B cell (primary cell): ENCODE measurements at regions not wholly inside any gene's neighbourhood (a gene's known extent, or its start where the extent isn't known, plus 50 kb on each side); places are given as distances from the start of the nearest gene placed in this dataset.

Experiments
- ATAC-seq: fragments of 200-7000 bp; cut with Tn5 transposase; one replicate; pipeline ENCODE4 v1.10.0; 2021; ENCODE audit warnings: low read depth, mild to moderate bottlenecking, moderate number of reproducible peaks, moderate library complexity
- CTCF ChIA-PET: fragments of 350-600 bp; sonication (Branson Sonifier 250); formaldehyde crosslinking; loops from one replicate; lab custom pipeline; 2021; ENCODE audit warnings: antibody characterized with exemption, inconsistent platforms; lab: Charles Lee
- POLR2A ChIA-PET: fragments of 350-600 bp; sonication (Branson Sonifier 250); formaldehyde crosslinking; loops from one replicate; lab custom pipeline; 2021; ENCODE audit warnings: antibody characterized with exemption; lab: Charles Lee
- DNase-seq: peaks from one replicate; pipeline ENCODE4 v3.0.0; 2013
- H2AFZ ChIP-seq: 2 replicates; pipeline ENCODE4 v1.6.1; 2012; ENCODE audit warnings: mild to moderate bottlenecking, low read depth, low read length; ENCODE audit not compliant: insufficient read depth, poor library complexity, severe bottlenecking
- H3K27ac ChIP-seq, 2 donors: 1 replicate in 1 of 2; 2 replicates in 1 of 2; pipeline ENCODE4 v1.5.1; 2012 to 2013; ENCODE audit warnings: low read length in 2 of 2, mild to moderate bottlenecking in 2 of 2, moderate library complexity in 1 of 2
- H3K27me3 ChIP-seq, 4 experiments: fragments of 200-600 bp in 1 of 4; sonication (generic) in 1 of 4; replicated peaks in 1 of 4; 1 replicate in 2 of 4; 2 replicates in 2 of 4; pipeline versions ENCODE4 v1.6.1 to v1.7.0; 2013 to 2016; ENCODE audit warnings: low read length in 3 of 4, mild to moderate bottlenecking in 2 of 4, mixed read lengths in 1 of 4, moderate library complexity in 1 of 4; ENCODE audit not compliant: insufficient read depth in 4 of 4, control insufficient read depth in 3 of 4; ENCODE audit errors: control extremely low read depth in 1 of 4
- H3K36me3 ChIP-seq, 2 experiments: replicated peaks in 1 of 2; 1 replicate in 1 of 2; 2 replicates in 1 of 2; pipeline versions ENCODE4 v1.6.1 to v1.7.1; 2013; ENCODE audit warnings: low read length in 1 of 2; ENCODE audit not compliant: insufficient read depth in 2 of 2, control insufficient read depth in 1 of 2; ENCODE audit errors: control extremely low read depth in 1 of 2, extremely low read depth in 1 of 2
- H3K4me1 ChIP-seq, 2 donors: fragments of 200-600 bp in 1 of 2; sonication (generic) in 1 of 2; 1 replicate in 1 of 2; 2 replicates in 1 of 2; pipeline versions ENCODE4 v1.5.1 to v1.6.1; 2013 to 2017; ENCODE audit warnings: low read length in 2 of 2; ENCODE audit not compliant: control insufficient read depth in 2 of 2, insufficient read depth in 2 of 2
- H3K4me2 ChIP-seq: replicated peaks from 2 replicates; pipeline ENCODE3; 2012; ENCODE audit warnings: mild to moderate bottlenecking, low read depth, low read length; ENCODE audit not compliant: poor library complexity, severe bottlenecking
- H3K4me3 ChIP-seq, 5 experiments: fragments of 200-600 bp in 1 of 5; sonication (generic) in 1 of 5; 1 replicate in 3 of 5; 2 replicates in 2 of 5; pipeline versions ENCODE4 v1.5.1 to v1.7.0; 2011 to 2016; ENCODE audit warnings: low read length in 4 of 5, mild to moderate bottlenecking in 4 of 5, low read depth in 2 of 5, control low read depth in 1 of 5, moderate library complexity in 1 of 5; ENCODE audit not compliant: insufficient read depth in 1 of 5; ENCODE audit errors: control extremely low read depth in 1 of 5, extremely low read depth in 1 of 5
- H3K79me2 ChIP-seq: fragments of 200-600 bp; sonication (generic); one replicate; pipeline ENCODE4 v1.6.0; 2016; ENCODE audit warnings: low read length; ENCODE audit not compliant: control insufficient read depth, insufficient read depth
- H3K9ac ChIP-seq: fragments of 200-600 bp; sonication (generic); 2 replicates; pipeline ENCODE4 v1.6.1; 2017; ENCODE audit warnings: mild to moderate bottlenecking, low read length, moderate library complexity
- H3K9me3 ChIP-seq, 3 donors: one replicate each; pipeline versions ENCODE4 v1.6.1 to v1.7.1; 2013; ENCODE audit warnings: low read length in 2 of 3; ENCODE audit not compliant: control insufficient read depth in 2 of 3, insufficient read depth in 1 of 3; ENCODE audit errors: control extremely low read depth in 1 of 3
- H4K20me1 ChIP-seq: 2 replicates; pipeline ENCODE4 v1.6.0; 2012; ENCODE audit warnings: mild to moderate bottlenecking, low read length; ENCODE audit not compliant: insufficient read depth, control insufficient read depth, poor library complexity, severe bottlenecking
- H3K27ac Mint-ChIP-seq: one replicate; pipeline ENCODE4 v1.8.0; 2021; ENCODE audit warnings: mixed read lengths
- H3K27me3 Mint-ChIP-seq: one replicate; pipeline ENCODE4 v1.8.0; 2021; ENCODE audit warnings: mixed read lengths
- H3K4me1 Mint-ChIP-seq: one replicate; pipeline ENCODE4 v1.8.0; 2021; ENCODE audit warnings: mixed read lengths
- H3K4me3 Mint-ChIP-seq: one replicate; pipeline ENCODE4 v1.8.0; 2021; ENCODE audit warnings: mixed read lengths
- H3K9me3 Mint-ChIP-seq: one replicate; pipeline ENCODE4 v1.8.0; 2022; ENCODE audit warnings: mixed read lengths; ENCODE audit not compliant: insufficient read depth
- EZH2 ChIP-seq: IDR thresholded peaks from 2 replicates; pipeline ENCODE4 v1.6.1; 2012; ENCODE audit warnings: borderline replicate concordance, low read depth, mild to moderate bottlenecking, moderate library complexity, low read length; ENCODE audit not compliant: insufficient read depth, poor library complexity, severe bottlenecking
- WGBS: methylation state at CpG from one replicate; pipeline ENCODE4 v1.1.5; 2013; ENCODE audit warnings: missing lambda C conversion rate; ENCODE audit not compliant: insufficient coverage; 5-methylcytosine and 5-hydroxymethylcytosine counted together
- intact Hi-C: fragments of 100-400 bp; cut with micrococcal nuclease; formaldehyde crosslinking; loops from one replicate; pipeline ENCODE4 v1.10.0; 2022
- TF ChIP-seq, protein P1 (sequence below): fragments of 200-600 bp; IDR thresholded peaks from one replicate; pipeline ENCODE4 v1.8.0; 2022; ENCODE audit warnings: antibody characterized with exemption, mild to moderate bottlenecking

DNA sequence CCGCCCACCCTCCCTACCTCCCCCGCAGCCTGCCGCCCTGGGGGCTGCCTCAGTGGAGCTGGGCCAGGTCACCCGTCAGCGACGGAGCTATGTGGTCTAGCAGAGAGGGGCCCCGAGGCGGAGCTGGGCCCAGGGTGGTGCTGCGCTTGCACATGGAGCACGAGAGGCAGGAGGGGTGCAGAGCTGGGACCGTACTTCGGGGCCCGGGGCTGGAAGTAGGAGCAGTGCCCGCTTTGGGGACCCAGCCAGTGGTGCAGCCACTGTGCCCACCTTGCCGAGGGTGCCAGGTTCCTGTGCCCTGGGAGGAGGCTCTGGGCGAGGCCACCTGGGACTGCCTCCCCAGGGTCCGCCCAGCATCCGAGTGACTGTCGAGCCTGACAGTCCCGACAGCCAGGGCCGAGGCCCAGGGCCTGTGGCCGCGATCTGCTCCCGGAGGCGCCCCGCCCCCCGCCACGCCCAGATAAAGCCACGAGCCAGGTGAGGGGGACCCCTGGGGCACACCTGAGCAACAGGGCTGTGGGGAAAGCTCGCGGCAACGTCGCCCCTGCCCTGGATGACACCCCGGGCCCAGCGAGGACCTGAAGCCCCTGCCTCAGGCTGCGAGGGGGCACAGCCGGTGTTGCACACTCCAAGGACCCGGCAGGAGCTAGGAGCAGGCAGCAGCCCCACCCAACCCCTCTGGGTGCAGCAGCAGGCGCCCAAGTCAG lies 117.5 kb downstream of the DNAAF6 start:
- no peaks in the 10 kb centered on the region for H3K4me1 Mint-ChIP-seq
- 31% methylated on average over 32 of the region's 39 CpGs for WGBS
- H3K9me3 Mint-ChIP-seq = no peaks in the 10 kb centered on the region
- DNase-seq = no peak
- Histone ChIP-seq H3K27ac (no peak overlapping the region), H4K20me1 (no peaks in the 10 kb centered on the region), H3K4me2 (no peak overlapping the region), H3K9ac (no peak overlapping the region), H3K79me2 (no peaks in the 10 kb centered on the region), H2AFZ (no peak overlapping the region), H3K4me1 (no peaks in the 10 kb centered on the region), H3K36me3 (no peaks in the 10 kb centered on the region), H3K4me3 (no peak overlapping the region), H3K9me3 (no peaks in the 10 kb centered on the region), H3K27me3 (no peaks in the 10 kb centered on the region)
- no peak for ATAC-seq
- H3K27ac Mint-ChIP-seq = no peak overlapping the region
- intact Hi-C loops = no loop called here
- no peak overlapping the region for H3K4me3 Mint-ChIP-seq
- no peak for TF ChIP-seq EZH2
- TF ChIP-seq, protein P1, sequence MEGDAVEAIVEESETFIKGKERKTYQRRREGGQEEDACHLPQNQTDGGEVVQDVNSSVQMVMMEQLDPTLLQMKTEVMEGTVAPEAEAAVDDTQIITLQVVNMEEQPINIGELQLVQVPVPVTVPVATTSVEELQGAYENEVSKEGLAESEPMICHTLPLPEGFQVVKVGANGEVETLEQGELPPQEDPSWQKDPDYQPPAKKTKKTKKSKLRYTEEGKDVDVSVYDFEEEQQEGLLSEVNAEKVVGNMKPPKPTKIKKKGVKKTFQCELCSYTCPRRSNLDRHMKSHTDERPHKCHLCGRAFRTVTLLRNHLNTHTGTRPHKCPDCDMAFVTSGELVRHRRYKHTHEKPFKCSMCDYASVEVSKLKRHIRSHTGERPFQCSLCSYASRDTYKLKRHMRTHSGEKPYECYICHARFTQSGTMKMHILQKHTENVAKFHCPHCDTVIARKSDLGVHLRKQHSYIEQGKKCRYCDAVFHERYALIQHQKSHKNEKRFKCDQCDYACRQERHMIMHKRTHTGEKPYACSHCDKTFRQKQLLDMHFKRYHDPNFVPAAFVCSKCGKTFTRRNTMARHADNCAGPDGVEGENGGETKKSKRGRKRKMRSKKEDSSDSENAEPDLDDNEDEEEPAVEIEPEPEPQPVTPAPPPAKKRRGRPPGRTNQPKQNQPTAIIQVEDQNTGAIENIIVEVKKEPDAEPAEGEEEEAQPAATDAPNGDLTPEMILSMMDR = no peak
- ChIA-PET CTCF (no interaction called here), POLR2A (no interaction called here)
- no peaks in the 10 kb centered on the region for H3K27me3 Mint-ChIP-seq

DNA sequence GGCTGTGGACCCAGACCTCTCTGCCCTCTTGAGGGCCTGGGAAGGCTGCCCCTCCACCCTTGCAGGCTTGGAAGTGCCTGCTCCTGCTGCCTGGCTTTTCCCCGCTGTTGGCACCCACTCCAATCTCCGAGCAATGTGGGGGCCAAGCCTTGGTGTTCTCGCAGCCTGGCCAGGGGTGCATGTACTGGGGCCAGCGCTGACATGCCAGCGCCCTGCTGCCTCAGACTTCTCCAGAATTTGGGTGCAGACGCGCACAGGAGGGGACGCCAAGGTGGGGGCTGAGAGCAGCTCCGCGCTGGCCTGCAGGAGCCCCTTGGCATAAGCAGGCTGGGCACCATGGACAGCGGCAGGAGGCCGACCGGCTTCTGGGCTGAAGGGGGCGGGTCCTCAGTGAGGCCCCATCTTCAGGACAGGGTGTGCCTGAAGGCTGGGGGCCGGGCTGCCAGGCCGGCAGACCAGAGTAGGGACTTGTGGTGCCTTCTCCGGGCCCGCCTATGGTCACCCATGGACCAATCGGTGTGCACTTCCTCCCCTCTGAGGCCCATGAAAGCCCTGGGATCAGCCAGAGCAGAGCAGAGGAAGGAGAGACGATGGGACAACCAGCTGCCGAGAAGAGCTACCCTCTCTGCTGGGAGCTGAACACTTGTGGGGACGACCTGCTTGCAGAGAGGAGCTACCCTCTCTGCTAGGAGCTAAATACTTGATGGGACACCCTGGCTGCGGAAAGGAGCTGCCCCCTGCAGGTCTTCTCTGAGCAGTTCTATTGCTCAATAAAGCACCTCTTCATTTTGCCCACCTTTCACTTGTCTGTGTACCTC lies 118.3 kb downstream of the DNAAF6 start:
- no peaks in the 10 kb centered on the region for H3K79me2 ChIP-seq
- no peak overlapping the region for H3K27ac ChIP-seq
- no peak for ATAC-seq
- Mint-ChIP-seq H3K27ac (no peak overlapping the region), H3K27me3 (no peaks in the 10 kb centered on the region), H3K9me3 (no peaks in the 10 kb centered on the region), H3K4me3 (no peak overlapping the region), H3K4me1 (no peaks in the 10 kb centered on the region)
- WGBS = 12% methylated on average over 18 of the region's 23 CpGs
- H3K4me1 ChIP-seq = no peaks in the 10 kb centered on the region
- no peaks in the 10 kb centered on the region for H3K36me3 ChIP-seq
- H3K4me2 ChIP-seq = no peak overlapping the region
- no peaks in the 10 kb centered on the region for H3K27me3 ChIP-seq
- no peak overlapping the region for H3K4me3 ChIP-seq
- intact Hi-C loops = no loop called here
- ChIA-PET CTCF (no interaction called here), POLR2A (no interaction called here)
- no peaks in the 10 kb centered on the region for H3K9me3 ChIP-seq
- no peak for TF ChIP-seq EZH2
- TF ChIP-seq, protein P1 = no peak
- H3K9ac ChIP-seq = no peak overlapping the region
- DNase-seq = no peak
- no peak overlapping the region for H2AFZ ChIP-seq
- no peaks in the 10 kb centered on the region for H4K20me1 ChIP-seq
